GM10266 (cell line): ENCODE measurements at regions not wholly inside any gene's neighbourhood (a gene's known extent, or its start where the extent isn't known, plus 50 kb on each side); places are given as distances from the start of the nearest gene placed in this dataset.

ENCODE experiments used
- DNase-seq: peaks from one replicate; pipeline ENCODE4 v3.0.0; 2012; ENCODE audit errors: extremely low spot score
- TF ChIP-seq, protein P1 (sequence below): IDR thresholded peaks from 2 replicates; pipeline ENCODE4 v1.5.1; 2012; ENCODE audit warnings: mild to moderate bottlenecking, low read depth; ENCODE audit not compliant: control insufficient read depth, insufficient read depth; ENCODE audit errors: missing control alignments

DNA sequence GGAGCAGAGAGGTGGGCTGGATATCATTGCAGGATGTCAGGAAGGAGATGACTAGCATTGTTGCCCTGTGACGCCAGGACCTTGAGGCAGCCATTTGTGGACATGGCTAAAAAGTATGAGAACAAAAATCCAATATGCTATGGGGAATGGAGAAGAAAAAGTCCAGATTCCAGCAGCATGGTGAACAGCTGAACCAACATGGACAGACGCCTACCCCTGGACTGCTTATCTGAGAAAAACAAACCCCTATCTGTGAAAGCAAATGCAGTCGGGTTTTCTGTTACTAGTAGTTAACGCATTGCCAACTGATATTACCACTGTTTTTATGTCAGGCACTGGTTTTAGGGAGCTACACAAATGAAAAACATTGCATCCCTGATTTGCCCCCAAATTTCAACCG is 251.2 kb upstream of the RORA start:
- TF ChIP-seq, protein P1, sequence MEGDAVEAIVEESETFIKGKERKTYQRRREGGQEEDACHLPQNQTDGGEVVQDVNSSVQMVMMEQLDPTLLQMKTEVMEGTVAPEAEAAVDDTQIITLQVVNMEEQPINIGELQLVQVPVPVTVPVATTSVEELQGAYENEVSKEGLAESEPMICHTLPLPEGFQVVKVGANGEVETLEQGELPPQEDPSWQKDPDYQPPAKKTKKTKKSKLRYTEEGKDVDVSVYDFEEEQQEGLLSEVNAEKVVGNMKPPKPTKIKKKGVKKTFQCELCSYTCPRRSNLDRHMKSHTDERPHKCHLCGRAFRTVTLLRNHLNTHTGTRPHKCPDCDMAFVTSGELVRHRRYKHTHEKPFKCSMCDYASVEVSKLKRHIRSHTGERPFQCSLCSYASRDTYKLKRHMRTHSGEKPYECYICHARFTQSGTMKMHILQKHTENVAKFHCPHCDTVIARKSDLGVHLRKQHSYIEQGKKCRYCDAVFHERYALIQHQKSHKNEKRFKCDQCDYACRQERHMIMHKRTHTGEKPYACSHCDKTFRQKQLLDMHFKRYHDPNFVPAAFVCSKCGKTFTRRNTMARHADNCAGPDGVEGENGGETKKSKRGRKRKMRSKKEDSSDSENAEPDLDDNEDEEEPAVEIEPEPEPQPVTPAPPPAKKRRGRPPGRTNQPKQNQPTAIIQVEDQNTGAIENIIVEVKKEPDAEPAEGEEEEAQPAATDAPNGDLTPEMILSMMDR: no peak
- no peak for DNase-seq

DNA sequence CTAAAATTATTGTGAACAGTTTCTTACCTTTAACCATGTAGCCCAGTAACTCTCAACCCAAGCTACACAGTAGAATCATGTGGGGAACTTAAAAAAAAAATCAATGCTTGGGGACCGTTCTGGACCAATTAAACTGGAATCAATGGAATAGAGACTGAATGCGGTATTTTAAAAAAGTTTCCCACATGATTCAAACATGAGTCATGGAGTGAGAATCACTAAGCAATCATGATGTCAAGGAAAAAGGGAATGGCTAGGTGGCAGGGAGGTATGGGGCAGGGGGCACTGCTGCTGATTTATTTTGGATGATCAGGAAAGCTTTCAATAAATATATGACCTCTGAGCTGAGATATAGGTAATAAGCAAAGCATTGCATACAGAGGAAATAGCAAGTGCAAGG is 250.5 kb upstream of the RORA start:
- TF ChIP-seq, protein P1: no peak
- no peak for DNase-seq

DNA sequence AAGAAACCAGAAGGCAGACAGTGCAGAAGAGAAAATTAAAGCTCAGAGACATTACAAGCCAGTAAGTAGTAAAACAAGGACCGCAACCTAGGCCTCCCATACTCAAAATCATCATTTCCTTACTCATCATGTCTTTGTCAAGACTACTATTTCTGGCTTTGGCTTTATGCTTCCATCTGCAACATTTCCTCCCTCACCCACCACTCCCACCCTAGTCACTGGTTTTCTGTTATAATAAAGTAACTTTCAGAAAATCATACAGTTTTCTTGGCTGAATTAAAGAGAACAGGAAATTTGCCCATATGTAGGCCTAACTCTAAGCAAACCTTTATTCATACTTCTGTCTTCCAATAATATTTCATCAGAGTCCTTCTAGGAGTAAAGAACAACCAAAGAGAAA is 247.6 kb upstream of the RORA start:
- TF ChIP-seq, protein P1: no peak
- DNase-seq: no peak

DNA sequence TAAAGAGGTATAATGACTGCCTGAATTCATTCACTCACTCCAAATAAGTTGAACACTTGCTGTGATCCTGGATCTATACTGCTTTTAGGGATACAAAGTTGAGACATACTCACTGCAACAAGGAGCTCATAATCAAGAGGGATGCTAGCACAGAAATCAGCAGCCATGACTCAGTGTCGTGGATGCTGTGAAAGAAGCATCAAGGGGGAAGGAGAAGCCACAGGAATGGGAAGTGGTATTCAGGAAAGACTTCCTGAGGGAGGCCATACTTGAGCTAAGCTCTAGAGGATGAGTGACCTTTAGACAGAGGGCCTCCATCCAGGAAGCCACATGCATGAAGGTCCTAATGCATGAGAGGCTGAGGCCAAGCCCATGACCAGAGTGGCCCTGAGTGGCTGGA is 245.7 kb upstream of the RORA start:
- no peak for DNase-seq
- TF ChIP-seq, protein P1: no peak

DNA sequence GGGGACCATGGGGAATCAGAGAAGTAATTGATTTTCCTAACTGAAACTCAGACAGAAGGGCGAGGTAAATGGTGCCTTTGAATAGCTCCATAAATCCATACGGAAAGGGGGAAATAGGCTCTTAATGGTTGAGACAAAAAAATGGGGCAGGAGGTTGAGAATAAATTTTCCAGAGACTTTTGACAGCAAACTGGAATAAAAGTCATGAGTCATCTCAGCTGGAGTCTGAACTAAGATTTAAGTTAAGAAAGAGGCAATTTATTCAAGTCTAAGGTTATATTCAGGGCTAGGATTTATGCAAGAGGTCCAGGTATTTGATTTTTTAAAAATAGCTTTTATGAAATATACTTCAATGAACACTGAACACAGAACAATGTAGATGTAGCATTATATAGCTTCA is 238.7 kb upstream of the RORA start:
- TF ChIP-seq, protein P1: no peak

DNA sequence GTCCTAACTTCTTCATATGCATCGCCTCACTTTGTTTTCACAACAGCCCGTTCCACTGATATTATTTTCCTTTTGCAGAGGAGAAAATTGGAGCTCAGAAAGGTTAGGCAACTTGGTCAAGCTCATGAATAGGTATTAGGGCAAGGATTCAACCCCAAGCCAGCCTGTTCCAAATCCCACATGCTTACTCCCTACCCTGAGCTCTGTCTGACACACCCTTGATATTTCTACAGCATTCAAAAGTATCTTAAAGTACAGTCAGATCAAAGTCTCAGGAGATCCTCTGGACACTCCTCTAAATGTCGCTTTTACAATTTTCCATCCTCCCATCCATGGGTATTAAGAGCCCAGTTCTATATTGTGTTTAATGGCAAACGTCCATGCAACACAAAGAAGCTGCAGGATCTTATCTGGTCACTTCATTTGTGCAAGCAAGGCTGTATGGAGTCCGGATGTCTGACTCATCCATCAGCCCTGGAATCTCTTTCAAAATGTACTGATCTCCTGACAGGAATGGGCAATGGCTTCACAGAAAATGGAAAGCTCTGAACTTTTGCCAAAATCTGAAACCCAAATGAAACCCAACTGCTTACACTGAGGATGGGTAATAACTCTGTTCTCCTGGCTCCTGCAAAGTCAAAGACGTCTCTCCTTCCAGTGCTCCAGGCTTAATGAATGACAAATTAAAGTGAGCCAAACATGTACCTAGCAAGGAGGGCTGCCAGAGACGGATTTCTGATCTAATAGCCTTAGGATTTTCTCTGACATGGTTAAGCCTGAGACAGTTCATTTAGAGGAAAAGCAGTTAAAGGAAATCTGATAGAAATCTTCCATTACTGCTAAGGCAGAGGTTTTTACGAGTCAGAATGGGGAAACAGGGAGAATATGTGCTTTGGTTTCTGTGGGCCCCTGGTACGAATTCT is 230.9 kb upstream of the RORA start:
- DNase-seq: no peak
- TF ChIP-seq, protein P1: no peak

More for the DNA sequence above, 238.7 kb upstream of the RORA start:
- DNase-seq: no peak

DNA sequence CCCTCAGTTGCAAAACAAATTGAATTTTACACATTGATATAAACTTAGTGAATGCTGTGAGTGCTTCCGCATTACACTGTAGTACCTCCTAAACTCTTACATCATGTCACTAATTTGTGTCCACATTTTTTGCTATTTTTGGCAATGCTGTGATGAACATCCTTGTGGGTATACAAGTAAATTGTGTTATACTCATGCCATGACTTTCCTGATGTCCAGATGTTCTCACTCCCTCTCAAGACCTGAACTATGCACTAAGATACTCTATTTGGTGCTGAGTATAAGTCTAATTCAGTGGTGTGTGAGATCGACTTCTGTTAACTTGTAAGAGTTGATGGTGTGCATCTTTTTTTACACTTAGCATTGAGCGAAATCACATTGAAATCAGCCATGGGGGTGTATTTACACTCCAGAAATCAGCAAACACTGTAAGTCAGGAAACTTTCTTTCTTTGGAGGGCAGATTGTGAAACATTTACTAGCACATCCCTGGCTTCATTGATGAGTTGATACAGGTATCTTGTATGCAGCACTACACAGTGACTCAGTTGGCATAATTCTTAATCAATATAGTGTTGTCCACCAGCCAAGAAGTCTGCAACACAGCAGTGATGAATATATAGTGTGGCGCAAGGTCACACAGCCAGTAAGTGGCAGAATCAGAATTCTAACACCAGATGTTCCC is 228.1 kb upstream of the RORA start:
- TF ChIP-seq, protein P1: no peak

More for the DNA sequence above, 228.1 kb upstream of the RORA start:
- no peak for DNase-seq
